Limb (tissue), 2 donors: ENCODE measurements at regions not wholly inside any gene's neighbourhood (a gene's known extent, or its start where the extent isn't known, plus 50 kb on each side); places are given as distances from the start of the nearest gene placed in this dataset.

Experiments
- DNase-seq, 2 donors: peaks; one replicate each; pipeline ENCODE4 v3.0.0-alpha.2; 2016; ENCODE audit errors: extremely low spot score in 2 of 2

GRCh38 chr4:147054228-147054872 is 108.7 kb upstream of the TTC29 start:
- no peak for DNase-seq

DNA sequence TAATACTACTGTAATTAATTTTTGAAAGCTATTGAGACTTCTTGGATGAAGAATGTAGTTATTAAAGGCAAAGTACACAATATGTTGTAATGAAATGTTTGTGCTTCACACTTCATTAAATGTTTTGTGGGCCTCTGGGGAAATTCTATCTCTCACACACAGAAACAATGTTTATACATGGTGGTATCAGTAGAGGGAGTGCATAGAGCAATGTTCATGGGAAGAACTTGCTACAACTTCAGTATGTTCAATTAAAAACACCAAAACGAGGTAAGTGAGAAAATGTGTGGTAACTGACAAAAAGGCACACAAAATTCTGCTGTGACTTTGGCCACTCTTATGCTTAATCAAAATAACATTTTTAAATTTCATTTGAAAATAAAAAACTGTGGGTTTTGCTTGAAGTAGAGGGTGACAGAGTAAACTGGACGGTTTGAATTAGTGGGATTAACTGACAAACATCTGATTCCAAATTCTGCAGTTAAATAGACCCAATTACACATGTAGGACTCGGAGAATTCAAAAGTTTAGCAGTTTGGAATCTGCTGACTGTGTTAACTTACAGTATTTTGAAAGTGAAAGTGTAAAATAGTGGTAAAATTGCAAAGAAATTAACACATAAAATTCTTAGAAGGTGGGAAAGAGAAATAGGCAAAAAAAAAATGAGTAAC is 111.4 kb upstream of the TTC29 start:
- DNase-seq, result no peak

DNA sequence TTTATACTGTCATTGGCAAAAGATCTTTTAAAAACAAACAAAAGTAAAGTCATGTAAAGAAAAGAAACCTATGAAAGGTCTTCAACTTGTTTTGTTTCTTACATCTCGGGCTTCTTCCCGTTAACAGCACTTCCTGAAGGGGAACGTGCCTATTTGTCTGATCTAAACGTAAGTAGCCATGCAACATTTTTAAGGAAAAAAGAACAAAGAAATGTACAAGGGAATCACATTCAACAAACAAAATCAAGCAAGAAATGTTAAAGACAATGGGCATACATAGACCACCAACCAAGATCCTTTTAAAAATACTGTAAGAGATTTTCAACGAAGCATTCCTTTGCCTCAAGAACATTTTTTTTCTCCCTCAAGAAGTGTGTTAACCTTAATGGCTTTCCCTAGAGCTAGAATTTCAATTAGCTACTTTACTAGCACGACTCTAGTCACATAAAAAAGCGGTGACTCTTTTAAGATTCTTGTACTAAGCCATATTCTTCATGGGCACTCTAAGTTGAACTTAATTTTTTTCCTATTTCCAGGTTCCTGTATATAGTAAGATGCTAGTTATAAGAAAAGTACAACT is 112.0 kb upstream of the TTC29 start:
- DNase-seq, result no peak

- no peak for DNase-seq
Measured at GRCh38 chr4:147059064-147059731, 113.5 kb upstream of the TTC29 start.

GRCh38 chr4:147060151-147060931 is 114.7 kb upstream of the TTC29 start:
- DNase-seq, result peak in 1 of 2 donors; percentile 78

GRCh38 chr4:147064856-147065255 is 119.2 kb upstream of the TTC29 start:
- no peak for DNase-seq

GRCh38 chr4:147068564-147068963 is 122.9 kb upstream of the TTC29 start:
- no peak for DNase-seq

- no peak for DNase-seq
Measured at GRCh38 chr4:147071209-147071740, 125.6 kb upstream of the TTC29 start.

DNA sequence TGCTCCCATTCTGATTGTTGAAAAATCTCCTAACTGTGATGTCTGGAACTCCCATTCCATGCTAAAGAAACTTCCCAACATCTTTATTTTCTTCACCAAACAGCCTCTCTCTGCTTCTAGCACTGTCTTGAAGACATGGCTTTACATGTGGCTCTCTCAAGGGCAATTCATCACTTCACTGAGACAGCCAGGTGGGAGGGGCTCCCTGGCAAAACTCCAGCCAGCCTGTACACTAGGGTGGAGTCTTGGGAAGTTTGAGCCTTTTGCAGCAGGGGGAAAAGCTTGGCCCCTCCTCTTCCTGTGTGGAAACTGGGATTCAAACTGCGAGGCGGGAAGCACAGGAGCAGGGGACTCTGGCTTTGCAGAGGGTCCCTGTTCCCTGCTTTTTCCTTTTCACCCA is 130.5 kb upstream of the TTC29 start:
- no peak for DNase-seq

GRCh38 chr4:147076728-147077127 is 131.1 kb upstream of the TTC29 start:
- no peak for DNase-seq

- no peak for DNase-seq
Measured at GRCh38 chr4:147078362-147078761, 132.7 kb upstream of the TTC29 start.

GRCh38 chr4:147078875-147079658 is 133.4 kb upstream of the TTC29 start:
- peak in 1 of 2 donors; percentile 47 for DNase-seq

- DNase-seq, result no peak
Measured at GRCh38 chr4:147084861-147085260, 139.2 kb upstream of the TTC29 start.

- DNase-seq, result no peak
Measured at GRCh38 chr4:147085781-147086180, 140.1 kb upstream of the TTC29 start.

DNA sequence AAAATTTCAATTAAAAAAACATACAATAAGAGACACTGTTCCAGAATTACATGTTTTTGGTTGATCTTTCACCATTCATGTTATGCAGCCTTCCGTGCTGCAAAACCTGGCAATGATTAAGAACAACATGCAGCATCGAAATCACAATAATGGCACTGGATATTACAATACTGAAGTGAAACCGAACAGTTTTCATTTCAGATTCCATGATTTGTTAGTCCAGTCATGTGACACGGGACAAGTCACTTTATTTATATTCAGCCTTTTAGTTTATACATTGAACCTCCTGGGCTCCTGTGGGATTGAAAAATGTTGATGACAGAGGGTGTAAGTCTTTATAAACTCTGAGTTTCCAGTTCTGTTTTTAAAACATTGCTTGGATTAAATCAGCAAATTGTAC is 142.5 kb upstream of the TTC29 start:
- no peak for DNase-seq

DNA sequence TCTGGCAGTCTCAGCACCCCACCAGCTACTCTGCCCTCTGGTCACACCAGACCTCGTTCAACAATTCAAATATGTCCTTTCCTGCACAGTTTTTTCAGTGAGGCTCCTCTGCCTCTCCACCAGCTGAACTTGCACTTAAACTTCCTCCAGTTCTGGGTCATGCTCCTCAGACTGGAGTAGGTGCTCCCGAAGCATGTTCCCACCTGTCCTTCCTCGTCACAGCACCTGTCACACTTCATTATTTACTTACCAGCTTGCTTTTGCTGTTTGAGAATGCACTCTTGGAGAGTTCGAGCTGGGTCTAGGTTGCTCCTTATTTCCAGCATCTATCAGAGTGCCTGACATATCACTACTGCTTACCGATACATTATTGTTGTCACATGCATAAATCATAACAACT is 144.8 kb upstream of the TTC29 start:
- no peak for DNase-seq

- no peak for DNase-seq
Measured at GRCh38 chr4:147093206-147093605, 147.5 kb upstream of the TTC29 start.

- DNase-seq, result no peak
Measured at GRCh38 chr4:147094238-147094637, 148.6 kb upstream of the TTC29 start.

DNA sequence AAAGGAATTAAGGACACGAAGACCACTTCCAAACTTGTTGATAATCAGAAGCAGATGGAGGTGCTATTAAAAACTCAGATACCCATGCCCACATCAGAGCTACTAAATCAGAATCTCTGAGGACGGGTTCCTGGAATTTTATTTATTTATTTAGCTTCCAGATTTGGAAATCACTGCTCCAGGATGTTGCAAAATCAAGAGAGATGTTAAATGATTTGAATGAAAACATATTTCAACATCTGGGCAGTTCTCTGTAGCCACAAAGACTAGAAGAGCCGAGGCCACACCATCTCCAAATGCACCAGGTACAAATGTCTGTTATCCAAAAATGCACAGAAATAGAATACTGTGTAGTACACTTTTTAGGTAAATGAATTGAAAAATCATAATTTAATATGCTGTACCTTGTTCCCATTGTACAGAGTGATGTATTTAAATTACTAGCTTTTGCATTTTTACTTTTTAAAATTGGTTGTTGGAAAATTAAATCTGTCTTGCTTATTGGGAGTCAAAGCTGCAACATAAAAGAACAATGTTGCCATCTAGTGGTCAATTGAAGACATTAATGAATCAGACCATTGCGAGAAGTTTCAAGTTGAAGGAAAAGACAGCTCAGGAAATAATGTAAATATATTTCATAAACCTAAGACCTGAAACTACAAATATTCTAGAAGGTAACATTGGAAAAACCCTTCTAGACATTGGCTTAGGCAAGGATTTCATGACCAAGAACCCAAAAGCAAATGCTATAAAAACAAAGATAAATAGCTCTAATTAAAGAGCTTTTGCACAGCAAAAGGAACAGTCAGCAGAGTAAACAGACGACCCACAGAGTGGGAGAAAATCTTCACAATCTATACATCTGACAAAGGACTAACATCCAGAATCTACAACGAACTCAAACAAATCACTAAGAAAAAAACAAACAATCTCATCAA is 151.3 kb upstream of the TTC29 start:
- DNase-seq, result peak in 1 of 2 donors; percentile 79
